ENCODE measurements at regions not wholly inside any gene's neighbourhood (a gene's known extent, or its start where the extent isn't known, plus 50 kb on each side); places are given as distances from the start of the nearest gene placed in this dataset.

DNA sequence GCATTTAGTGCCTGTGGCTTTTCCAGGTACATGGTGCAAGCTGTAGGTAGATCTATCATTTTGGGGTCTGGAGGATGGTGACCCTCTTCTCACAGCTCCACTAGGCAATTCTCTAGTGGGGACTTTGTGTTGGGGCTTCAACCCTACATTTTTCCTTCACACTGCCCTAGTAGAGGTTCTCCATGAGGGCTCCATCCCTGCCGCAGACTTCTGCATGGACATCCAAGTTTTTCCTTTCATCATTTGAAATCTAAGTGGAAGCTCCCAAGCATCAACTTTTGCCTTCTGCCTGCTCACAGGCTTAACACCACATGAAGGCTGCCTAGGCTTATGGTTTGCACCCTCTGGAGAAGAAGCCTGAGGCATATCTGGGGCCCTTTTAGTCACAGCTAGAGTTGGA, 492.7 kb downstream of the PIK3C3 start:
- ATAC-seq (no peak), DNase-seq (no peak)
- Histone ChIP-seq H3K27ac (no peak overlapping the region), H3K27me3 (ENCODE audit: insufficient read depth in 3 of 3, low read length in 2 of 3) (no peaks in the 10 kb centered on the region), H3K4me1 (no peaks in the 10 kb centered on the region), H3K9me3 (peaks cover 3% of the 10 kb centered on the region), H3K4me3 (no peak overlapping the region), H3K36me3 (ENCODE audit: insufficient read depth in 1 of 2, low read depth in 1 of 2) (no peaks in the 10 kb centered on the region)
- WGBS, 3 donors: 93 to 100% (median 98%) methylated on average over 1 of the region's 1 CpG
- intact Hi-C loops (cut with DNase I): loop anchor here in 1 of 2 donors (5.0 kb wide), 1 partner anchor 950 kb away; no protein-coding TSS in a partner anchor
- TF ChIP-seq, protein P1, sequence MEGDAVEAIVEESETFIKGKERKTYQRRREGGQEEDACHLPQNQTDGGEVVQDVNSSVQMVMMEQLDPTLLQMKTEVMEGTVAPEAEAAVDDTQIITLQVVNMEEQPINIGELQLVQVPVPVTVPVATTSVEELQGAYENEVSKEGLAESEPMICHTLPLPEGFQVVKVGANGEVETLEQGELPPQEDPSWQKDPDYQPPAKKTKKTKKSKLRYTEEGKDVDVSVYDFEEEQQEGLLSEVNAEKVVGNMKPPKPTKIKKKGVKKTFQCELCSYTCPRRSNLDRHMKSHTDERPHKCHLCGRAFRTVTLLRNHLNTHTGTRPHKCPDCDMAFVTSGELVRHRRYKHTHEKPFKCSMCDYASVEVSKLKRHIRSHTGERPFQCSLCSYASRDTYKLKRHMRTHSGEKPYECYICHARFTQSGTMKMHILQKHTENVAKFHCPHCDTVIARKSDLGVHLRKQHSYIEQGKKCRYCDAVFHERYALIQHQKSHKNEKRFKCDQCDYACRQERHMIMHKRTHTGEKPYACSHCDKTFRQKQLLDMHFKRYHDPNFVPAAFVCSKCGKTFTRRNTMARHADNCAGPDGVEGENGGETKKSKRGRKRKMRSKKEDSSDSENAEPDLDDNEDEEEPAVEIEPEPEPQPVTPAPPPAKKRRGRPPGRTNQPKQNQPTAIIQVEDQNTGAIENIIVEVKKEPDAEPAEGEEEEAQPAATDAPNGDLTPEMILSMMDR (IDR thresholded peaks at IDR 0.05): no peak

- TF ChIP-seq, protein P1 (IDR thresholded peaks at IDR 0.05): no peak
- 34 to 44% (median 43%) methylated on average over 2 of the region's 2 CpGs for WGBS, 3 donors
- intact Hi-C loops (cut with DNase I): no loop called here
- no peaks in the 10 kb centered on the region for H3K36me3 ChIP-seq (ENCODE audit: insufficient read depth in 1 of 2, low read depth in 1 of 2)
- no peak overlapping the region for H3K27ac ChIP-seq
- no peaks in the 10 kb centered on the region for H3K9me3 ChIP-seq
- H3K4me1 ChIP-seq: no peaks in the 10 kb centered on the region
- ATAC-seq (no peak), DNase-seq (no peak)
- no peak overlapping the region for H3K4me3 ChIP-seq
- no peaks in the 10 kb centered on the region for H3K27me3 ChIP-seq (ENCODE audit: insufficient read depth in 3 of 3, low read length in 2 of 3)
These were observed 503.2 kb downstream of the PIK3C3 start for GRCh38 chr18:42458226-42458625.

GRCh38 chr18:42459873-42460272, 504.8 kb downstream of the PIK3C3 start:
- 84 to 91% (median 90%) methylated on average over 2 of the region's 2 CpGs for WGBS, 3 donors
- Histone ChIP-seq H3K36me3 (ENCODE audit: insufficient read depth in 1 of 2, low read depth in 1 of 2) (no peaks in the 10 kb centered on the region), H3K27me3 (ENCODE audit: insufficient read depth in 3 of 3, low read length in 2 of 3) (no peaks in the 10 kb centered on the region), H3K4me1 (no peaks in the 10 kb centered on the region), H3K4me3 (no peak overlapping the region), H3K27ac (no peak overlapping the region), H3K9me3 (no peaks in the 10 kb centered on the region)
- TF ChIP-seq, protein P1 (IDR thresholded peaks at IDR 0.05): no peak
- ATAC-seq: no peak
- intact Hi-C loops (cut with DNase I): no loop called here
- no peak for DNase-seq

GRCh38 chr18:42471885-42472284, 516.9 kb downstream of the PIK3C3 start:
- no peak overlapping the region for H3K27ac ChIP-seq
- no peaks in the 10 kb centered on the region for H3K27me3 ChIP-seq (ENCODE audit: insufficient read depth in 3 of 3, low read length in 2 of 3)
- no peak overlapping the region for H3K4me3 ChIP-seq
- ATAC-seq: no peak
- H3K4me1 ChIP-seq: no peaks in the 10 kb centered on the region
- WGBS, 3 donors: 59 to 72% (median 71%) methylated on average over 1 of the region's 1 CpG
- DNase-seq: no peak
- no peaks in the 10 kb centered on the region for H3K36me3 ChIP-seq (ENCODE audit: insufficient read depth in 1 of 2, low read depth in 1 of 2)
- H3K9me3 ChIP-seq: no peaks in the 10 kb centered on the region
- intact Hi-C loops (cut with DNase I): no loop called here
- TF ChIP-seq, protein P1 (IDR thresholded peaks at IDR 0.05): no peak

DNA sequence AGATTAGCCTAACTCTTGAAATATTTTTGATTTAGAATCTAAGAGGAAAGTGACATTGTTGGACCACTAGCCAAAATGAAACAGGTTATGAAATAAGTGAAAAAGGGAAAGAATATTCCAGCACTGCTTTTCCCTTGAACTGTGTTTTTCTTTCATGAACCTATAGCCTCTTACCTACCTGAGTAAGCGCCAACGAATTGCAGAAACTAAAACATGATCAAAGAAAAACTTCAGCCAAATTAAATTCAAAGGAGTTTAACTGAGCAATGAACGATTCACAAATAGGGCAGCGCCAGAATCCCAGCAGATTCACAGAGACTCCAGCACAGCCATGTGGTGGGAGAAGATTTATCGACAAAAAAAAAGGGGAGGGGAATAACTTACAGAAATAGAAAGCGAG, 518.6 kb downstream of the PIK3C3 start:
- DNase-seq: no peak
- no peak for ATAC-seq
- no peaks in the 10 kb centered on the region for H3K27me3 ChIP-seq (ENCODE audit: insufficient read depth in 3 of 3, low read length in 2 of 3)
- TF ChIP-seq, protein P1 (IDR thresholded peaks at IDR 0.05): no peak
- no peaks in the 10 kb centered on the region for H3K36me3 ChIP-seq (ENCODE audit: insufficient read depth in 1 of 2, low read depth in 1 of 2)
- H3K4me3 ChIP-seq: no peak overlapping the region
- H3K27ac ChIP-seq: no peak overlapping the region
- no peaks in the 10 kb centered on the region for H3K9me3 ChIP-seq
- no peaks in the 10 kb centered on the region for H3K4me1 ChIP-seq
- 87 to 90% (median 90%) methylated on average over 6 of the region's 6 CpGs for WGBS, 3 donors
- intact Hi-C loops (cut with DNase I): no loop called here

Data from psoas muscle (tissue), 7 donors.